ENCODE measurements at regions not wholly inside any gene's neighbourhood (a gene's known extent, or its start where the extent isn't known, plus 50 kb on each side); places are given as distances from the start of the nearest gene placed in this dataset.

- DNase-seq (no peak), ATAC-seq (ENCODE audit: poor library complexity) (no peak)
- intact Hi-C loops (cut with DNase I, micrococcal nuclease) = no loop called here
- no peak overlapping the region for H3K4me3 ChIP-seq (ENCODE audit: low read length)
- Mint-ChIP-seq H3K36me3 (ENCODE audit: low read depth) (no peaks in the 10 kb centered on the region), H3K9me3 (no peaks in the 10 kb centered on the region), H3K4me1 (ENCODE audit: low read depth) (no peaks in the 10 kb centered on the region), H3K27me3 (peaks cover 45% of the 10 kb centered on the region), H3K4me3 (no peak overlapping the region), H3K27ac (no peak overlapping the region)
- CTCF ChIA-PET = no interaction called here
- POLR2A ChIA-PET = no interaction called here
- no peak for TF ChIP-seq CTCF (IDR thresholded peaks at IDR 0.05)
- H3K9me3 ChIP-seq (ENCODE audit: control insufficient read depth in 1 of 2, insufficient read depth in 1 of 2, low read length in 2 of 2) = no peaks in the 10 kb centered on the region
- H3K36me3 ChIP-seq (ENCODE audit: insufficient read depth, low read length) = no peaks in the 10 kb centered on the region
- H3K4me1 ChIP-seq (ENCODE audit: insufficient read depth, low read length) = no peaks in the 10 kb centered on the region
- peaks cover 0 to 3% of the 10 kb centered on the region in 2 experiments for H3K27me3 ChIP-seq (ENCODE audit: control insufficient read depth in 1 of 2, insufficient read depth in 2 of 2, low read length in 2 of 2)
- H3K27ac ChIP-seq (ENCODE audit: low read depth in 1 of 2, low read length in 2 of 2) = no peak overlapping the region
These were observed 75.4 kb downstream of the OTUD1 start for GRCh38 chr10:23514321-23514720.

- Mint-ChIP-seq H3K27ac (no peak overlapping the region), H3K4me1 (ENCODE audit: low read depth) (no peaks in the 10 kb centered on the region), H3K4me3 (no peak overlapping the region), H3K9me3 (no peaks in the 10 kb centered on the region), H3K27me3 (peaks cover 50% of the 10 kb centered on the region), H3K36me3 (ENCODE audit: low read depth) (no peaks in the 10 kb centered on the region)
- POLR2A ChIA-PET = interaction anchor here (0.6 to 1.1 kb wide), 2 partner anchors 84 to 202 kb away, joined by 3 to 4 read pairs; no protein-coding TSS in a partner anchor
- H3K4me3 ChIP-seq (ENCODE audit: low read length) = no peak overlapping the region
- peak; percentile 69 for TF ChIP-seq CTCF (IDR thresholded peaks at IDR 0.05)
- H3K36me3 ChIP-seq (ENCODE audit: insufficient read depth, low read length) = no peaks in the 10 kb centered on the region
- CTCF ChIA-PET = interaction anchor here (0.9 to 1.5 kb wide), 3 partner anchors 19 to 202 kb away, joined by 3 to 6 read pairs (median 4); no protein-coding TSS in a partner anchor
- intact Hi-C loops (cut with DNase I, micrococcal nuclease) = loop anchor here (1.0 to 5.0 kb wide), 5 partner anchors 140 to 676 kb away; no protein-coding TSS in a partner anchor
- peaks cover 3 to 8% of the 10 kb centered on the region in 2 experiments for H3K27me3 ChIP-seq (ENCODE audit: control insufficient read depth in 1 of 2, insufficient read depth in 2 of 2, low read length in 2 of 2)
- peak in 3 of 14 experiments; percentile 11 to 41 (median 34) for DNase-seq
- no peaks in the 10 kb centered on the region for H3K9me3 ChIP-seq (ENCODE audit: control insufficient read depth in 1 of 2, insufficient read depth in 1 of 2, low read length in 2 of 2)
- H3K4me1 ChIP-seq (ENCODE audit: insufficient read depth, low read length) = no peaks in the 10 kb centered on the region
- H3K27ac ChIP-seq (ENCODE audit: low read depth in 1 of 2, low read length in 2 of 2) = no peak overlapping the region
- no peak for ATAC-seq (ENCODE audit: poor library complexity)
These were observed 77.7 kb downstream of the OTUD1 start for GRCh38 chr10:23516530-23516929.

GRCh38 chr10:23517155-23517554 is 78.3 kb downstream of the OTUD1 start:
- Mint-ChIP-seq H3K4me1 (ENCODE audit: low read depth) (no peaks in the 10 kb centered on the region), H3K27ac (no peak overlapping the region), H3K9me3 (no peaks in the 10 kb centered on the region), H3K4me3 (no peak overlapping the region), H3K36me3 (ENCODE audit: low read depth) (no peaks in the 10 kb centered on the region), H3K27me3 (peaks cover 46% of the 10 kb centered on the region)
- Histone ChIP-seq H3K36me3 (ENCODE audit: insufficient read depth, low read length) (no peaks in the 10 kb centered on the region), H3K4me1 (ENCODE audit: insufficient read depth, low read length) (no peaks in the 10 kb centered on the region), H3K27me3 (ENCODE audit: control insufficient read depth in 1 of 2, insufficient read depth in 2 of 2, low read length in 2 of 2) (peaks cover 3 to 8% of the 10 kb centered on the region in 2 experiments), H3K27ac (ENCODE audit: low read depth in 1 of 2, low read length in 2 of 2) (no peak overlapping the region), H3K4me3 (ENCODE audit: low read length) (no peak overlapping the region), H3K9me3 (ENCODE audit: control insufficient read depth in 1 of 2, insufficient read depth in 1 of 2, low read length in 2 of 2) (no peaks in the 10 kb centered on the region)
- CTCF ChIA-PET = interaction anchor here (1.4 kb wide), 1 partner anchor 142 kb away, joined by 3 read pairs; no protein-coding TSS in a partner anchor
- no peak for DNase-seq
- intact Hi-C loops (cut with DNase I, micrococcal nuclease) = loop anchor here in 1 of 2 experiments (2.0 to 5.0 kb wide), 3 partner anchors 140 to 676 kb away; no protein-coding TSS in a partner anchor
- no peak for ATAC-seq (ENCODE audit: poor library complexity)
- no peak for TF ChIP-seq CTCF (IDR thresholded peaks at IDR 0.05)
- POLR2A ChIA-PET = interaction anchor here (0.6 to 1.1 kb wide), 2 partner anchors 85 to 202 kb away, joined by 3 to 4 read pairs; no protein-coding TSS in a partner anchor

All from CD4-positive, alpha-beta T cell (primary cell).